ENCODE measurements at regions not wholly inside any gene's neighbourhood (a gene's known extent, or its start where the extent isn't known, plus 50 kb on each side); places are given as distances from the start of the nearest gene placed in this dataset.

DNA sequence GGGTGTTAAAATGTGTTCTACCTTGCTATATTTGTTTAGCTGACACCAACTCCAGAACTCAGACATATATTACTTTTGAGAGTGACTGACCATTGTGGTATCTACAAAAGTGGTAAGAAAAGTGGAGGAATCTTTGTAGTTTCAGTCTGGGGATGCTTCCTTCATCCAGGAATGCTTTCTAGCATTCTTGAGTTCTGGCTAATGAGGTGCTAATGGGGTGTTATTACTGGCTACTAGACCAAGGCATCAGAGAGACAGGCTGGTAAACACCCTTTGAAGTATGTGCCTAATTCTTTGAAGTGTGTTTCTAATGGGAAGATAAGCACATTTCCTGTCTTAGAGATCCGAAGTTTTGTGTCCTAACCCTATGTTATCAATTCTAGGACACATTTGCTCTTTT lies 310.4 kb downstream of the SPRY1 start:
- no peaks in the 10 kb centered on the region for H3K36me3 ChIP-seq (ENCODE audit: control insufficient read depth in 2 of 2, insufficient read depth in 2 of 2, low read length in 2 of 2)
- H3K27ac ChIP-seq (ENCODE audit: low read depth in 2 of 2, low read length in 2 of 2), result no peak overlapping the region
- H3K27me3 ChIP-seq (ENCODE audit: control insufficient read depth in 2 of 2, insufficient read depth in 2 of 2, low read length in 2 of 2), result no peaks in the 10 kb centered on the region
- no peak overlapping the region for H3K4me3 ChIP-seq (ENCODE audit: low read length in 2 of 2)
- H3K9me3 ChIP-seq (ENCODE audit: control insufficient read depth in 2 of 2, low read length in 2 of 2), result peaks cover 0 to 2% of the 10 kb centered on the region in 2 donors
- no peak overlapping the region for H3K9ac ChIP-seq (ENCODE audit: low read depth in 1 of 2, low read length in 2 of 2)
- no peaks in the 10 kb centered on the region for H3K4me1 ChIP-seq (ENCODE audit: control insufficient read depth in 2 of 2, insufficient read depth in 2 of 2, low read length in 2 of 2)

DNA sequence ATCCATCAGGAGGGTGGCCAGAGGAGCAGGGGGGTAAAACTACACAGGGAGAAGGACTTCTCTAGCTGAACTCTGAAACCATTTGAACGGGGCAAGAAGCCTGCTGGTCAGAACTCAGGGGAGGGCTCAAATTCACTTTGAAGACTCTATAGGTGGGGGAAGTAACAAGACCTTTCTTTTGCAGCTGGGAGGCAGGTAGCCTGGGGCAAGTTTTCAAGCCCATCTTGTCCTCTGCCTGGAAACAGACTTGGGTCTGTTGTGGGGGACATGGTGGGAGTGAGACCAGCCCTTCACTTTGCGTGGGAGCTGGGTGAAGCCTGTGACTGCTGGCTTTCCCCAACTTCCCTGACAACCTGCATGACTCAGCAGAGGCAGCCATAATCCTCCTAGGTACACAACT lies 312.3 kb downstream of the SPRY1 start:
- Histone ChIP-seq H3K36me3 (ENCODE audit: control insufficient read depth in 2 of 2, insufficient read depth in 2 of 2, low read length in 2 of 2) (no peaks in the 10 kb centered on the region), H3K9me3 (ENCODE audit: control insufficient read depth in 2 of 2, low read length in 2 of 2) (peaks cover 0 to 2% of the 10 kb centered on the region in 2 donors), H3K27me3 (ENCODE audit: control insufficient read depth in 2 of 2, insufficient read depth in 2 of 2, low read length in 2 of 2) (no peaks in the 10 kb centered on the region), H3K27ac (ENCODE audit: low read depth in 2 of 2, low read length in 2 of 2) (no peak overlapping the region), H3K4me3 (ENCODE audit: low read length in 2 of 2) (peak overlapping the region in 1 of 2 donors; percentile 5), H3K4me1 (ENCODE audit: control insufficient read depth in 2 of 2, insufficient read depth in 2 of 2, low read length in 2 of 2) (no peaks in the 10 kb centered on the region), H3K9ac (ENCODE audit: low read depth in 1 of 2, low read length in 2 of 2) (no peak overlapping the region)

DNA sequence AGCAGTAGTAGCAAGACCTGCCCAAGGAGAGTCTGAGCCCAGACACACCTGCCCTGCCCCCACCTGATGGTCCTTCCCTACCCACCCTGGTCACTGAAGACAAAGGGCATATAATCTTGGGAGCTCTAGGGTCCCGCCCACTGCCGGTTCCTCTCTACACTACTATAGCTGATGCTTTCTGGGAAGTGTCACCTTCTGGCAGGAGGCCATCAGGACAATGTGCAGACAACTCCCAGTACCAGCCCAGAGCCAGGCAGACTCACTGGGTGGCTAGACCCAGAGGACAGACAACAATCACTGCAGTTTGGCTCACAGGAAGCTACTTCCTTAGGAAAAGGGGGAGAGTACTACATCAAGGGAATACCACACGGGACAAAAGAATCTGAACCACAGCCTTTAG lies 312.7 kb downstream of the SPRY1 start:
- Histone ChIP-seq H3K36me3 (ENCODE audit: control insufficient read depth in 2 of 2, insufficient read depth in 2 of 2, low read length in 2 of 2) (no peaks in the 10 kb centered on the region), H3K27me3 (ENCODE audit: control insufficient read depth in 2 of 2, insufficient read depth in 2 of 2, low read length in 2 of 2) (no peaks in the 10 kb centered on the region), H3K4me1 (ENCODE audit: control insufficient read depth in 2 of 2, insufficient read depth in 2 of 2, low read length in 2 of 2) (no peaks in the 10 kb centered on the region), H3K9ac (ENCODE audit: low read depth in 1 of 2, low read length in 2 of 2) (no peak overlapping the region), H3K27ac (ENCODE audit: low read depth in 2 of 2, low read length in 2 of 2) (no peak overlapping the region), H3K9me3 (ENCODE audit: control insufficient read depth in 2 of 2, low read length in 2 of 2) (peaks cover 0 to 2% of the 10 kb centered on the region in 2 donors), H3K4me3 (ENCODE audit: low read length in 2 of 2) (no peak overlapping the region)

DNA sequence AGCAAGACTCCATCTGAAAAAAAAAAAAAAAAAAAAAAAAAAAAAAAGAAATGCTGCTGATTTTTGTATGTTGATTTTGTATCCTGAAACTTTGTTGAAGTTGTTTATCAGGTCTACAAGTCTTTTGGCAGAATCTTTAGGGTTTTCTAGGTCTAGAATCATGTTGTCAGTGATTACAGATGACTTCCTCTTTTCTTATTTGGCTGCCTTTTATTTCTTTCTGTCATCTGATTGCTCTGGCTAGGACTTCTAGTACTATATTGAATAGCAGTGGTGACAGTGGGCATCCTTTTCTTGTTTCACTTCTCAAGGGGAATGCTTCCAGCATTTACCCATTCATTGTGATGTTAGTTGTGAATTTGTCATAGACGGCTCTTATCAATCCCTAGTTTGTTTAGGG lies 334.4 kb downstream of the SPRY1 start:
- no peak overlapping the region for H3K27ac ChIP-seq (ENCODE audit: low read depth in 2 of 2, low read length in 2 of 2)
- no peaks in the 10 kb centered on the region for H3K9me3 ChIP-seq (ENCODE audit: control insufficient read depth in 2 of 2, low read length in 2 of 2)
- no peak overlapping the region for H3K4me3 ChIP-seq (ENCODE audit: low read length in 2 of 2)
- no peaks in the 10 kb centered on the region for H3K27me3 ChIP-seq (ENCODE audit: control insufficient read depth in 2 of 2, insufficient read depth in 2 of 2, low read length in 2 of 2)
- H3K4me1 ChIP-seq (ENCODE audit: control insufficient read depth in 2 of 2, insufficient read depth in 2 of 2, low read length in 2 of 2), result no peaks in the 10 kb centered on the region
- no peak overlapping the region for H3K9ac ChIP-seq (ENCODE audit: low read depth in 1 of 2, low read length in 2 of 2)
- H3K36me3 ChIP-seq (ENCODE audit: control insufficient read depth in 2 of 2, insufficient read depth in 2 of 2, low read length in 2 of 2), result no peaks in the 10 kb centered on the region

DNA sequence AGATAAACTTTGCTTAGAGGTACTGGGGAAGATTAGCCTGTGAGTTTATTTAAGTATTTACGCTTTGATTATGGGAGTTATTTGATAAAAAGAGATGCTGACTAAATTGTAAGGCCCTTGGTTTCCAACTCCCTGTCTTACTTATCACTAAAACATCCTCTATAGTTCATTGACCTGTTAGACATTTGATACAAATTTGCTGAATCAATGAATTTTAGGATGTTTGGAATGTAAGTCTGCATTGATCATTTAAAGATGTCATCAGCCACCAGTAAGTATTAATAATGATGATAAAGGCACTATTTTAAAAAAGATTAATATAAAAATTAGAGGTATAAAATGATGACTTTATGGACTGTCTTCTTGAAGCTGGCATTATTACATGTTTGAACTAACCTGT lies 340.6 kb downstream of the SPRY1 start:
- H3K4me3 ChIP-seq (ENCODE audit: low read length in 2 of 2), result no peak overlapping the region
- no peaks in the 10 kb centered on the region for H3K9me3 ChIP-seq (ENCODE audit: control insufficient read depth in 2 of 2, low read length in 2 of 2)
- H3K36me3 ChIP-seq (ENCODE audit: control insufficient read depth in 2 of 2, insufficient read depth in 2 of 2, low read length in 2 of 2), result no peaks in the 10 kb centered on the region
- H3K9ac ChIP-seq (ENCODE audit: low read depth in 1 of 2, low read length in 2 of 2), result no peak overlapping the region
- H3K4me1 ChIP-seq (ENCODE audit: control insufficient read depth in 2 of 2, insufficient read depth in 2 of 2, low read length in 2 of 2), result no peaks in the 10 kb centered on the region
- no peaks in the 10 kb centered on the region for H3K27me3 ChIP-seq (ENCODE audit: control insufficient read depth in 2 of 2, insufficient read depth in 2 of 2, low read length in 2 of 2)
- H3K27ac ChIP-seq (ENCODE audit: low read depth in 2 of 2, low read length in 2 of 2), result no peak overlapping the region

DNA sequence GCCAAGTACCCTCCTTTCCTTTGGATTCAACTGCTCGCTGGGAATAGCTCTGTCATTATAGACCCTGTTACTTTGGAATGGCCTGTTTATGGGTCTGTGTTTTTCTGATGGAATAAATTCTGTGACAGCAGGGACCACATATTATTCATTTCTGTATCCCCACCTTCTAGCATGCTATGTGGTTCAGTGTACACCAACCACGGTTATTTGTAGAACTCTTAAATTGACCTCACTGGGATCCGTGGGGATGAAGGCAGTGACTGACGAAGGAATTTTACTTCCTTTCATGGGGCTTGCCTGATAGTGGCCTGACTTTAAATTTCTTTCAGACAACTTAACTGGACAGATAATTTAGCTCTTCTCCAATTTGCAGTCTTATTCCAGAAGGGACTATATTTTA lies 343.2 kb downstream of the SPRY1 start:
- Histone ChIP-seq H3K9ac (ENCODE audit: low read depth in 1 of 2, low read length in 2 of 2) (no peak overlapping the region), H3K27me3 (ENCODE audit: control insufficient read depth in 2 of 2, insufficient read depth in 2 of 2, low read length in 2 of 2) (no peaks in the 10 kb centered on the region), H3K36me3 (ENCODE audit: control insufficient read depth in 2 of 2, insufficient read depth in 2 of 2, low read length in 2 of 2) (no peaks in the 10 kb centered on the region), H3K27ac (ENCODE audit: low read depth in 2 of 2, low read length in 2 of 2) (no peak overlapping the region), H3K9me3 (ENCODE audit: control insufficient read depth in 2 of 2, low read length in 2 of 2) (no peaks in the 10 kb centered on the region), H3K4me3 (ENCODE audit: low read length in 2 of 2) (no peak overlapping the region), H3K4me1 (ENCODE audit: control insufficient read depth in 2 of 2, insufficient read depth in 2 of 2, low read length in 2 of 2) (peaks cover 0 to under 1% of the 10 kb centered on the region in 2 donors)

DNA sequence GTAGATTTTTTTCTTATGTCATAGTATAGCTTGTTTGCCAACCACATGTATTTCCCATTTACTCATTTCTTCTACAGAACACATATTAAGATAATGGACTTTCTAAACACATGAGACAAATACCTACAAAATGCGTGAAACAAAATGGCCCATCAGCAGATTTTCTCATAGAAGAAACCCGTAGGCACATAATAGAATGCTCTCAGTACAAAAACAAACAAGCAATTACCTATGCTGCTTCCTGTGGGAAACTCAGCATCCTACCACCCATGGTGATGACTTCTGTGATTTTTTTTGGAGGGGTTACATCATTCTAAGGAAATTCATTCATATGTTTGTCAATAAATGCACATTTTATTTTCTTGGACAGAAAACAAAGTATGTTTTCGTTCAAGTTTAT lies 343.6 kb downstream of the SPRY1 start:
- no peak overlapping the region for H3K4me3 ChIP-seq (ENCODE audit: low read length in 2 of 2)
- H3K9me3 ChIP-seq (ENCODE audit: control insufficient read depth in 2 of 2, low read length in 2 of 2), result no peaks in the 10 kb centered on the region
- no peaks in the 10 kb centered on the region for H3K27me3 ChIP-seq (ENCODE audit: control insufficient read depth in 2 of 2, insufficient read depth in 2 of 2, low read length in 2 of 2)
- H3K4me1 ChIP-seq (ENCODE audit: control insufficient read depth in 2 of 2, insufficient read depth in 2 of 2, low read length in 2 of 2), result peaks cover 0 to 3% of the 10 kb centered on the region in 2 donors
- no peak overlapping the region for H3K27ac ChIP-seq (ENCODE audit: low read depth in 2 of 2, low read length in 2 of 2)
- no peaks in the 10 kb centered on the region for H3K36me3 ChIP-seq (ENCODE audit: control insufficient read depth in 2 of 2, insufficient read depth in 2 of 2, low read length in 2 of 2)
- no peak overlapping the region for H3K9ac ChIP-seq (ENCODE audit: low read depth in 1 of 2, low read length in 2 of 2)

DNA sequence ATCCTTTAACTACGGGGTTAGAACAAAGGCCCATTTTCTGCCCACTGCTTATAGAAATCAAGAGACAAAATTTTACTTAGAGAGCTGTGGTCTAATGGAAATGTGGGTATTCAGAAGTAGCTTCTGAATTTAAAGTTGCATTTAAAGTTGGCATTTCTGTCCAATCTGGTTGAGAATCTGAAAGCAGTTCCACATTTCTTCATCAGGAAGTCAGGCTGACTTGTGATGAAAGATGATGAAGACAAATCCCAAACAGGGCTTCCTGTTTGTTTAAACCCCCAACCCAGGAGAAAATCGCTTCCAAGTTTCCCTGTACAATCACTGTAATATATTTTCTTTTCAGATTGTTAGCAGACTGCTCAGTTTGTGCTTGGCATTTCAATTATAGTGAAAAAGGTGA lies 345.3 kb downstream of the SPRY1 start:
- Histone ChIP-seq H3K4me3 (ENCODE audit: low read length in 2 of 2) (no peak overlapping the region), H3K27ac (ENCODE audit: low read depth in 2 of 2, low read length in 2 of 2) (no peak overlapping the region), H3K9ac (ENCODE audit: low read depth in 1 of 2, low read length in 2 of 2) (no peak overlapping the region), H3K9me3 (ENCODE audit: control insufficient read depth in 2 of 2, low read length in 2 of 2) (no peaks in the 10 kb centered on the region), H3K4me1 (ENCODE audit: control insufficient read depth in 2 of 2, insufficient read depth in 2 of 2, low read length in 2 of 2) (peaks cover 0 to 3% of the 10 kb centered on the region in 2 donors), H3K36me3 (ENCODE audit: control insufficient read depth in 2 of 2, insufficient read depth in 2 of 2, low read length in 2 of 2) (no peaks in the 10 kb centered on the region), H3K27me3 (ENCODE audit: control insufficient read depth in 2 of 2, insufficient read depth in 2 of 2, low read length in 2 of 2) (no peaks in the 10 kb centered on the region)

DNA sequence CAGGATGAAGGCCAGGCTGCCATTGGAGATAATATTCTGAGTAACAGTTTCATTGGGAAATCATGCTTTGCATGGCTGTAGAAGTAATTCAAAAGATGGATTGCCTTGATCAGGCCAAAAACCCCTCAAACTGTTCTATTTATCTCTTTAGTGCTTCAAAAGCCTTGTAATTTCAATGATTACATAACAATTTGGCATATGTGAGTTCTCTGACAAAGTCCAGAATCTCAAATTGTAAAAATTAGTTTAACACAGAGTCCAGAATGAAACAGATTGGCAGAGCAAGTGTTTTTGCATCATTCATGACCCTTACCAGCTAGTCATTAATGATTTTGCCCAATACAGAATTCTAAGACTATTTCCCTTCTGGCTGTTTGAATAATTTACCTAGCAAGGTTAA lies 347.3 kb downstream of the SPRY1 start:
- Histone ChIP-seq H3K27ac (ENCODE audit: low read depth in 2 of 2, low read length in 2 of 2) (no peak overlapping the region), H3K27me3 (ENCODE audit: control insufficient read depth in 2 of 2, insufficient read depth in 2 of 2, low read length in 2 of 2) (no peaks in the 10 kb centered on the region), H3K4me3 (ENCODE audit: low read length in 2 of 2) (no peak overlapping the region), H3K9ac (ENCODE audit: low read depth in 1 of 2, low read length in 2 of 2) (no peak overlapping the region), H3K4me1 (ENCODE audit: control insufficient read depth in 2 of 2, insufficient read depth in 2 of 2, low read length in 2 of 2) (peaks cover 0 to 3% of the 10 kb centered on the region in 2 donors), H3K36me3 (ENCODE audit: control insufficient read depth in 2 of 2, insufficient read depth in 2 of 2, low read length in 2 of 2) (no peaks in the 10 kb centered on the region), H3K9me3 (ENCODE audit: control insufficient read depth in 2 of 2, low read length in 2 of 2) (no peaks in the 10 kb centered on the region)

DNA sequence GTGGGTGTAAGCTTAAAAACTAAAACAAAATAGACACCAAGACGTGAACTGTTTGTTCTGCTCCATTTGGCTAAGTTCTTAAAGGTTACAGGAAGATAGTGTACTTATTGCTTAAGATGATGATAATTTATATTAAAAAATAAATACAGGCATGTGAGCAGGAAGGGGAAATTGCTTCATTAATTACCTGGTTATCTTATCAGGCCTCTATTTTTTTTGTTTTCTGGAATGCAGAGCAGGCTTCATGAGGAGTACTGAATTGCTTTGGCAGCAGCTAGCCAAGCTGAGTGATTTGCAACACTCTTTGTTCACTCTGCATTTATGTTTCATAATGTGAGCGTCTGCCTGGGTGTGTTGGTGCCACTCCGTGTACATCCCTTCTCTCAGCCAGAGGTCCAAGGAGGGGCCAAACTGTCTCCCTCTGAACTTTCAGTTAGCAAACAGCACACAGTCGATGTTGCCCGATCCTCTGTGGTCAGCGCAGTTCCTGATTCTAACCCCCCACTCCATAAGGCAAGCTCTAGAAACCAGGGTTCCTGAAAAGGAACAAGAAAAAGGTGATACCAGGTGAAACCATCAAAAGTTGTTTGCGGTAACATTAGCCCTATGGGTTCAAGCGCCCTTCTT lies 348.2 kb downstream of the SPRY1 start:
- Histone ChIP-seq H3K36me3 (ENCODE audit: control insufficient read depth in 2 of 2, insufficient read depth in 2 of 2, low read length in 2 of 2) (no peaks in the 10 kb centered on the region), H3K4me3 (ENCODE audit: low read length in 2 of 2) (no peak overlapping the region), H3K9me3 (ENCODE audit: control insufficient read depth in 2 of 2, low read length in 2 of 2) (no peaks in the 10 kb centered on the region), H3K9ac (ENCODE audit: low read depth in 1 of 2, low read length in 2 of 2) (no peak overlapping the region), H3K27me3 (ENCODE audit: control insufficient read depth in 2 of 2, insufficient read depth in 2 of 2, low read length in 2 of 2) (no peaks in the 10 kb centered on the region), H3K4me1 (ENCODE audit: control insufficient read depth in 2 of 2, insufficient read depth in 2 of 2, low read length in 2 of 2) (peaks cover 0 to 3% of the 10 kb centered on the region in 2 donors), H3K27ac (ENCODE audit: low read depth in 2 of 2, low read length in 2 of 2) (no peak overlapping the region)

DNA sequence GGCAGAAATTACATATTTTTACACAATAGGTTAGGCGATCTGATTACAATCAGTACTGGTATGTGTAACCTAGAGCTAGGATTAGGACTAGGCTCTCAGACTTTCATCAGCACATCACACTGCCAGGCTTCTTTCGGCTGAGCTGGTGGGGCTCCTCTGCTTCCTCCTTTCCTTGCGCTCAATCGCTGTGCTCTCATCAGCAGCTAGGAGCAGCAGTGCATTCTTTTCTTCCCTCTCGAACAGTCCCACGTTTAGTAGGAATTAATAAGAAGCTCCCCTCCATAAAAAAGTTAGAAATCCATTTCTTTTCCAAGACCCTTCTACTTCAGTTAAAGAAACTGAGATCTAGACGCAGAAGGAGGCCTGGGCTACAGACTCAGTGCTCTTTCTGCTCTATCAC lies 350.4 kb downstream of the SPRY1 start:
- no peaks in the 10 kb centered on the region for H3K36me3 ChIP-seq (ENCODE audit: control insufficient read depth in 2 of 2, insufficient read depth in 2 of 2, low read length in 2 of 2)
- no peaks in the 10 kb centered on the region for H3K9me3 ChIP-seq (ENCODE audit: control insufficient read depth in 2 of 2, low read length in 2 of 2)
- H3K9ac ChIP-seq (ENCODE audit: low read depth in 1 of 2, low read length in 2 of 2), result no peak overlapping the region
- peaks cover 0 to 3% of the 10 kb centered on the region in 2 donors for H3K4me1 ChIP-seq (ENCODE audit: control insufficient read depth in 2 of 2, insufficient read depth in 2 of 2, low read length in 2 of 2)
- no peak overlapping the region for H3K27ac ChIP-seq (ENCODE audit: low read depth in 2 of 2, low read length in 2 of 2)
- H3K4me3 ChIP-seq (ENCODE audit: low read length in 2 of 2), result no peak overlapping the region
- H3K27me3 ChIP-seq (ENCODE audit: control insufficient read depth in 2 of 2, insufficient read depth in 2 of 2, low read length in 2 of 2), result no peaks in the 10 kb centered on the region
